ENCODE measurements at regions not wholly inside any gene's neighbourhood (a gene's known extent, or its start where the extent isn't known, plus 50 kb on each side); places are given as distances from the start of the nearest gene placed in this dataset.
"Not testable (repeated sequence)": the region's sequence is repeated elsewhere in the genome, so short reads cannot be mapped to it uniquely, and the experiment has no call there.

- DNase-seq (ENCODE audit: low spot score), result no peak
Measured at GRCh38 chr2:238521002-238521401, 94.3 kb downstream of the ASB1 start.

DNA sequence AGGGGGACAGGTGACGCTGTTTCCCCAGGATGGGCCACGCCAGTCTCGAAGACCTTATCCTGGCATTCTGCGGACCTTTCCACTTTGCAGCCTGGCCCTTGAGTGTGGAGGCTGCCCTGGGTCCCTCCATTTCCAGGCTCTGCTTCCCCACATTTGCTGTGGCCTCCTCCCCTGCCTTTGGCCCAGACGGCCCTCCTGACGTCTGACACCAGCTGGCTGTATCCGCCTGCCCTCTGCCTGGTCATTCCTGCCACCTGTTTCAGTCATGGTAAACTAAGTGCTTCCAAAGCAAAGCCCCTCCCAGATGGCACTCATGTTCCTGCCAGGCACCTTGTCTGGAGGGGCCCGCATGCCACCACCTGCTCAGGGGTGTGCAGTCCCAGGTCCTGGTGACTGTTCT is 95.1 kb downstream of the ASB1 start:
- no peak for DNase-seq (ENCODE audit: low spot score)

GRCh38 chr2:238523158-238524110 is 96.7 kb downstream of the ASB1 start:
- no peak for DNase-seq (ENCODE audit: low spot score)

- no peak for DNase-seq (ENCODE audit: low spot score)
Measured at GRCh38 chr2:238524426-238524983, 97.8 kb downstream of the ASB1 start.

GRCh38 chr2:238525990-238526389 is 99.3 kb downstream of the ASB1 start:
- DNase-seq (ENCODE audit: low spot score), result no peak

GRCh38 chr2:238527565-238527964 is 100.8 kb downstream of the ASB1 start:
- DNase-seq (ENCODE audit: low spot score), result no peak

DNA sequence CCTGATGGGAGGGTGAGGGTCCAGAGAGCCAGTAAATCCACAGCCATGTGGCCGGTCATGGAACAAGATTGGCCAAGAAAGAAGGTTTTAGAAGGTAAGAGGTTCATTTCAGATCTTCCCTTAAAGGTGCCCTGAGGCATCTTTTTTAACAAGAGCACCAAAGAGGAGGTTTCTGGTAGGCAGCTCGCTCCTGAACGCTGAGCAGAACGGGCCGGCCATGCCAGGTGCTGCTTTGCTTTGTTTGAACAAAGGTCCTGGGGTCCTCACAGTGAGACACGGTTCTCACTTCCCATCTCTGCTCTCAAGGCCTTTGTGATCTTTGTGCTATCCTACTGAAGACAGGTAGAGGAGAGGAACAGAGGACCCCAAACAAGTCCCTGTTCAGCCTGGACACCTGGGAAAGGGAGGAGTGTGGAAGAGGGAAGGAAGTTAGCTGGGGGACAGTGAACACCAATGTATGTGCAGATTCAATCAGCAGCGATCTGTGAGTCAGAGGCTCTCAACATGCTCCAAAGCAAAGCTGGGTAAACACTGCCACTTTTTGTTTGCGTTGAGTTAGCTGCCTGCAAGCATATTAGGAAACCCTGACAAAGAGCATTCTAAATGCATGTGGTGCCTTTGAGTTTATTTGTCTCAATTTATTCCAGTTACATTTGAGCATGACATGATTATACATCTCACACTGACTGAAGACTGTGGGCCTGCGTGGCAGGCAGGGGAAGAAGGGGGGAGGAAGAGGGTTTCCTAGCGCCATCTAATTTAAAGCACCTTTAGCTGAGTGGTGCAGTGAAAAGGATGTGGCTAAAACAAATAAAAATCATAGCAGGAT is 102.4 kb downstream of the ASB1 start:
- no peak for DNase-seq (ENCODE audit: low spot score)

GRCh38 chr2:238531017-238531645 is 104.4 kb downstream of the ASB1 start:
- not testable (repeated sequence) for DNase-seq (ENCODE audit: low spot score)

DNA sequence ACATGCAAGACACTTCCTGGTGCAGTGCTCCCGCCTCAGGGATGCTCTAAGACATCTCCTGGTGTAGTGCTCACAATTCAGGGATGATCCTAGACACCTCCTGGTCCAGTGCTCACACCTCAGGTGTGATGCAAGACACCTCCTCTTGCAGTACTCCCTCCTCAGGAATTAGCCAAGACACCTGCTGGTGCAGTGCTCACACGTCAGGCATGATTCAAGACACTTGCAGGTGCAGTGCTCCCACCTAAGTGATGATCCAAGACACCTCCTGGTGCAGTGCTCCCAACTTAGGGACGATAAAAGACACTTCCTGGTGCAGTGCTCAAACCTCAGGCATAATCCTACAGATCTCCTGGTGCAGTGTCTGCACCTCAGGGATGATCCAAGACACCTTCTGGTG is 117.0 kb downstream of the ASB1 start:
- DNase-seq (ENCODE audit: low spot score), result not testable (repeated sequence)

GRCh38 chr2:238548902-238549462 is 122.3 kb downstream of the ASB1 start:
- no peak for DNase-seq (ENCODE audit: low spot score)

- DNase-seq (ENCODE audit: low spot score), result no peak
Measured at GRCh38 chr2:238549866-238550265, 123.1 kb downstream of the ASB1 start.

- no peak for DNase-seq (ENCODE audit: low spot score)
Measured at GRCh38 chr2:238551091-238551490, 124.4 kb downstream of the ASB1 start.

DNA sequence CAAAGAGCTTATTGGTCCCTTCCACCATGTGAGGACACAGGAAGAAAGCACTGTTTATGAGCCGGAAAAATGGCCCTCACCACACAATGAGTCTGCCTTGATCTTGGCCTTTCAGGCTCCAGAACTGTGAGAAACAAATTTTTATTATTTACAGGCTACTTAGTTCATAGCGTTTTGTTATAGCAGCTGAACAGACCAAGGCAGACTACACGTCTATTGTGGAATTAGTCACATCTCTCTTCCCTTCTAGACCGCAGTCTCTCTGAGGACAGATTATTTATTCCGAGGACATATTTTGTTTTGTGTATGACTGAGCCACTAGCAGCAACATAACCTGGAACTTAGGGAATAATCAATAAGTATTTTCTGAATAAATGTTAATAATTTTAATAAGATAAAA is 125.5 kb downstream of the ASB1 start:
- DNase-seq (ENCODE audit: low spot score), result no peak

- DNase-seq (ENCODE audit: low spot score), result no peak
Measured at GRCh38 chr2:238553159-238553558, 126.4 kb downstream of the ASB1 start.

GRCh38 chr2:238554468-238555315 is 128.0 kb downstream of the ASB1 start:
- DNase-seq (ENCODE audit: low spot score), result no peak

DNA sequence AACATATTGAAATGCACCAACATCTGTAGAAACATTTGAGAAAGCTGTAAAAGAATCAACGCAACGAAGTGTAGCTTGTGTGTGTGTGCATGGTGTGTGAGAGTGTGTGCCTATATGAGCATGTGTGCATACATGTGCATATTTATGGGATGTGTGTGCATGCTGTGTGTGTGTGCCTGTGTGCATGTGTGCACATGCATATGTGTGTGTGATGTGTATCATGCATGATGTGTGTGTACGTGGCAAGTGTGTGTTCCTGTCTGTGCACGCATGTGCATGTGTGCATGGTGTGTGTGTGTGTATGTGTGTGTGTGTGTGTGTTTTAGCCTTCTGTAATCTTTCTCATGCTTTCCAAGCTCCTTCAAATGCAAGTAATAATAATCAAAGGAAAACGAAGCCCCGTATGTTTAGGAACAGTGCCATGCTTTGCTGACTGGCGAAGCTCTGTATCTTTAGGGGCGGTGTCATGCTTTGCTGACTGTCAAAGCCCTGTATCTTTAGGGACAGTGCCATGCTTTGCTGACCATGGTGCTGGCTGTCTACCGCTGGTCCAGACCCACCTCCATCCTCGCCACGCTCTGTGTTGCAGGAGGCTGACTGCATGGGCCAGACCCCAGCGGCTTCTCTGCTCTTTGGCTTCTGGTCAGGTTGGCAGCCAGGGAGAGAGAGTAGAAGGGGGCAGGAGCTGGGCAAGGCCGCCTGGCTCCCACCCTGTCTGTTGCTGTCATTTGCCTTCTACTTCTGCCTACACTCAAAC is 129.2 kb downstream of the ASB1 start:
- DNase-seq (ENCODE audit: low spot score), result no peak

- DNase-seq (ENCODE audit: low spot score), result no peak
Measured at GRCh38 chr2:238557431-238557830, 130.7 kb downstream of the ASB1 start.

GRCh38 chr2:238557936-238558335 is 131.2 kb downstream of the ASB1 start:
- DNase-seq (ENCODE audit: low spot score), result no peak

DNA sequence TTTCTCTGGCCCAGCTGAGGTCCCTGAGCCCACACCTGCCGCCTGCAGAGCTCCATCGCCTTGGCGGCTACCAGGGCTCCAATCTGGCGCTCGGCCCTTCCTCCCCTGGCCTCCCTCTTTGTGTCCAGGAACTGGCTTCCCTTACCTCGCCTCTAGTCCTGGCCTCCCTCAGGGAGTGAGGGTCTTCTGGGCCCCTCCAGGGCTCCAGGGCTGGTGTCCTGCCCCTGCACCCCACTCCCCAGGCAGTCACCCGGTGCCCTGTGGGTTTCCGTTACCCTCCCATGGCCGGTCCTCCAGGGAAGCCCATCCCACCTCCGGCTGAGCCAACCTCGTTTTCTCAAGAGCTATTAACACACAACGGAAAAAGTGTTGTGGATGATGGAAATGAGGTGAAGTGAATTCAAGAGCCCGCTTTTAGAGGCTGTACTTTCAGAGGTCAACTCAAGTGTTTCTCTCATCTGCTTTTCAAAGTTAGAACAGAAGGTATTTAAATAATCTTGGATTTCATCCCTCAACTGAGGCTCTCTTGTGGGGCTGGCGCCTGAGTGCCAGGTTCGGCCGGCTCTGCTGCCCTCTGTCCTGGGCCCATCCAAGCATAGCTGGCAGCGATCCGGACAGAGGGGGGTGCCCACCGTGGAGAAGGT is 131.9 kb downstream of the ASB1 start:
- no peak for DNase-seq (ENCODE audit: low spot score)

DNA sequence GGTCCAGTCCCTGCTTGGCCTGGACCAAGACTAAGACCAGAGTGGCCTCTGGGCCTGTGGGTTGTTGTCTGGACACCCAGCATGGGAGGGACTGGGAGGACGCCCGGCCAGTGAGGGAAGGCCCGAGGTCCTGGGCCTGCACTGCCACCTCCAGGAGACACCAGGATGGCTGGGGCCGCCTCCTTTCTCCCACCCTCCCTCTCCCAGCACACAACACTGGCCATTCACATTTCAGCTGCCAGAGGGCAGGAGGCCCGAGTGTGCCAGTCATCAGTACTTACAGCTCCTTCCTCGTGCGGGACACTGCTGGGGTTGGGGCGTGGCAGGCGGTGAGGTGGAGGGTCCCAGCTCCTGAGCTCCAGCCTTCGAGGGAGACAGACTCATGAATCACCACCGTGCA is 133.5 kb downstream of the ASB1 start:
- no peak for DNase-seq (ENCODE audit: low spot score)

Data from LoVo (cell line).